Osteocyte (in vitro differentiated cells): ENCODE measurements at regions not wholly inside any gene's neighbourhood (a gene's known extent, or its start where the extent isn't known, plus 50 kb on each side); places are given as distances from the start of the nearest gene placed in this dataset.

Experiments
- DNase-seq: peaks from one replicate; pipeline ENCODE4 v3.0.0; 2021; ENCODE audit warnings: mixed read lengths; ENCODE audit not compliant: unreplicated experiment; ENCODE audit errors: extremely low spot score
- H3K27ac Mint-ChIP-seq: one replicate; pipeline ENCODE4 v1.8.0; 2021; ENCODE audit warnings: mild to moderate bottlenecking, mixed read lengths; ENCODE audit not compliant: unreplicated experiment
- H3K27me3 Mint-ChIP-seq: one replicate; pipeline ENCODE4 v1.8.0; 2021; ENCODE audit warnings: mixed read lengths; ENCODE audit not compliant: unreplicated experiment
- H3K36me3 Mint-ChIP-seq: one replicate; pipeline ENCODE4 v1.8.0; 2021; ENCODE audit warnings: mixed read lengths; ENCODE audit not compliant: unreplicated experiment
- H3K4me1 Mint-ChIP-seq: one replicate; pipeline ENCODE4 v1.8.0; 2021; ENCODE audit warnings: mixed read lengths; ENCODE audit not compliant: unreplicated experiment
- H3K4me3 Mint-ChIP-seq: one replicate; pipeline ENCODE4 v1.8.0; 2021; ENCODE audit warnings: mild to moderate bottlenecking, moderate library complexity, mixed read lengths; ENCODE audit not compliant: unreplicated experiment
- H3K9me3 Mint-ChIP-seq: one replicate; pipeline ENCODE4 v1.8.0; 2021; ENCODE audit warnings: mixed read lengths; ENCODE audit not compliant: unreplicated experiment
- CTCF ChIP-seq: fragments of 200-600 bp; sonication (generic); IDR thresholded peaks from 2 replicates; pipeline ENCODE4 v1.5.0; 2021; ENCODE audit warnings: antibody characterized with exemption, mild to moderate bottlenecking, moderate library complexity

DNA sequence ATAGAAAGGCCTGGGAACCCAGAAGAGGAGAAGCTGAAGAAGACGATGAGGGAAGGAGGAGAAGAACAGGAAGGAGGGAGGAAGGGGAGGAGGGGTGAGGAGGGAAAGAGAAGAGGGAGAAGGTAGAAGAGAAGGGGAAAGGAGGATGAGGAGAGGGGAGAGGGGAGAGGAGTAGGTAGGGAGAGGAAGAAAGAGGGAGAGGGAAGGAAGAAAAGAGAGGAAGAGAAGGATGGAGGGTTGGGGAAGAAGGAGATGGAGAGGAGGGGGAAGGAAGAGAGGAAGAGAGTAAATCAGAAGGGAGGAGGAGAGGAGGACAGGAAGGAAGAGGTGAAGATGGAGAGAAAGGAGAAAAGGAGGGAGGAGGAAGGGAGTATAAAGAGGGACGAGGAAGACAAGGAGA lies 109.6 kb upstream of the IRX6 start:
- no peaks in the 10 kb centered on the region for H3K4me1 Mint-ChIP-seq
- no peak overlapping the region for H3K4me3 Mint-ChIP-seq
- peaks cover 2% of the 10 kb centered on the region for H3K27me3 Mint-ChIP-seq
- H3K9me3 Mint-ChIP-seq: no peaks in the 10 kb centered on the region
- DNase-seq: no peak
- no peak for TF ChIP-seq CTCF
- no peaks in the 10 kb centered on the region for H3K36me3 Mint-ChIP-seq
- no peak overlapping the region for H3K27ac Mint-ChIP-seq

- peaks cover 2% of the 10 kb centered on the region for H3K27me3 Mint-ChIP-seq
- no peaks in the 10 kb centered on the region for H3K36me3 Mint-ChIP-seq
- no peaks in the 10 kb centered on the region for H3K4me1 Mint-ChIP-seq
- H3K27ac Mint-ChIP-seq: no peak overlapping the region
- TF ChIP-seq CTCF: no peak
- no peak for DNase-seq
- no peaks in the 10 kb centered on the region for H3K9me3 Mint-ChIP-seq
- H3K4me3 Mint-ChIP-seq: no peak overlapping the region
Observed at GRCh38 chr16:55214974-55215494, 109.0 kb upstream of the IRX6 start.

DNA sequence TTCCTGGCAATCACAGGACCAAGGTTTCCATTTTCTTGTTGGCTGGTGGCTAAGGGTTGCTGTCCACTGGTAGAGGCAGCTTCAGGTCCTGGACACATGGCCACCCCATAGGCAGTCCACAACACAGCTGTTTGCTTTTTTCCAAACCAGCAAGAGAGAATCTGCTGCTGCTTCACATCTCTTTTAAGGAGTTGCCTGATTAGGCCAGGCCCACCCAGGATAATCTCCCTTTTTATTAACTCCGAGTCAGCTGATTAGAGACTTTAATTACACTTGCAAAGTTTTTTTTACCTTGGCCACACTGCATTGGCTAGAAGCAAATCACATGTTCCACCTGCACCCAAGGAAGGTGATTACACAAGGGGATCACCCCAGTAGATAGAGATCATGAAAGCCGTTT lies 106.6 kb upstream of the IRX6 start:
- H3K4me1 Mint-ChIP-seq: no peaks in the 10 kb centered on the region
- no peak overlapping the region for H3K4me3 Mint-ChIP-seq
- H3K36me3 Mint-ChIP-seq: no peaks in the 10 kb centered on the region
- H3K9me3 Mint-ChIP-seq: no peaks in the 10 kb centered on the region
- no peak for TF ChIP-seq CTCF
- no peak overlapping the region for H3K27ac Mint-ChIP-seq
- no peak for DNase-seq
- H3K27me3 Mint-ChIP-seq: peaks cover 5% of the 10 kb centered on the region

- Mint-ChIP-seq H3K9me3 (peaks cover 9% of the 10 kb centered on the region), H3K4me3 (no peak overlapping the region), H3K27ac (no peak overlapping the region), H3K27me3 (peaks cover 6% of the 10 kb centered on the region), H3K4me1 (no peaks in the 10 kb centered on the region), H3K36me3 (no peaks in the 10 kb centered on the region)
- no peak for TF ChIP-seq CTCF
- no peak for DNase-seq
Observed at GRCh38 chr16:55221836-55222235, 102.2 kb upstream of the IRX6 start.

DNA sequence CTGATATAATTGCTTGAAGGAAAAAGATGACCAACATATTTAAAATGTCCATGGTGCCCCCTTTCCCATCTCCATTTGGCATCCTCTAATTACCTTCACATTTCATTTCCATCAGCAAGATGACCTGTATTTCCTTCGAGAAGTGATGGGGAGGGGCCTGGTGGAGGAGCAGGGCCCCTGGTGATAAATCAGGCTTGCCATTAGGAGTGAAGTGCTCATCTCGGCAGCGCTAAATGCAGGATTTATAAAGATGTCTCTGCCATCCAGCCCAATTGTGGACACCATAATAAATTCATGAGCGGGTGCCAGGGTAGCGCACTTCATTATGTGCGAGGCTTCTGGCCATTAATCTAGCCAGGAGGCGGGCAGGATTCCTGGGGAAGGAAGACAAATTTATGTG lies 101.5 kb upstream of the IRX6 start:
- H3K36me3 Mint-ChIP-seq: no peaks in the 10 kb centered on the region
- no peak for TF ChIP-seq CTCF
- no peak overlapping the region for H3K4me3 Mint-ChIP-seq
- no peaks in the 10 kb centered on the region for H3K4me1 Mint-ChIP-seq
- H3K27me3 Mint-ChIP-seq: peaks cover 8% of the 10 kb centered on the region
- no peak for DNase-seq
- peaks cover 9% of the 10 kb centered on the region for H3K9me3 Mint-ChIP-seq
- H3K27ac Mint-ChIP-seq: no peak overlapping the region
